DOHH2 (cell line): ENCODE measurements at regions not wholly inside any gene's neighbourhood (a gene's known extent, or its start where the extent isn't known, plus 50 kb on each side); places are given as distances from the start of the nearest gene placed in this dataset.

Experiments used
- CTCF ChIP-seq: fragments of 200-600 bp; sonication (generic); IDR thresholded peaks from one replicate; pipeline ENCODE4 v1.5.1; 2014; ENCODE audit warnings: antibody characterized with exemption, mild to moderate bottlenecking, low read depth, low read length; ENCODE audit not compliant: poor library complexity, severe bottlenecking
- EZH2phosphoT487 ChIP-seq: fragments of 200-600 bp; sonication (generic); IDR thresholded peaks from 2 replicates; pipeline ENCODE4 v1.6.1; 2017; ENCODE audit warnings: borderline replicate concordance, mild to moderate bottlenecking, antibody characterized with exemption, low read length, moderate library complexity, mixed read lengths

GRCh38 chrX:142873214-142873613 is 152.5 kb upstream of the SPANXN4 start:
- TF ChIP-seq CTCF (no peak), EZH2phosphoT487 (no peak)
